BJ (cell line): ENCODE measurements at regions not wholly inside any gene's neighbourhood (a gene's known extent, or its start where the extent isn't known, plus 50 kb on each side); places are given as distances from the start of the nearest gene placed in this dataset.

Source experiments
- CTCF ChIA-PET: fragments of 350-600 bp; formaldehyde crosslinking; extraction: SDS; loops from one replicate; lab custom pipeline; 2021; ENCODE audit warnings: antibody characterized with exemption, inconsistent platforms; lab: Yijun Ruan, JAX
- POLR2A ChIA-PET: fragments of 300-600 bp; sonication (Branson Sonifier 250); formaldehyde crosslinking; extraction: SDS; loops from one replicate; lab custom pipeline; 2021; ENCODE audit warnings: antibody characterized with exemption; lab: Charles Lee
- DNase-seq: peaks from one replicate; pipeline ENCODE4 v3.0.0-alpha.2; 2011; ENCODE audit warnings: low read depth
- H3K27me3 ChIP-seq: 2 replicates; pipeline ENCODE4 v1.6.0; 2011; ENCODE audit warnings: low read length; ENCODE audit not compliant: control insufficient read depth, insufficient read depth
- H3K36me3 ChIP-seq: 2 replicates; pipeline ENCODE4 v1.5.1; 2011; ENCODE audit warnings: low read length; ENCODE audit not compliant: control insufficient read depth, insufficient read depth
- H3K4me3 ChIP-seq: 2 replicates; pipeline ENCODE4 v1.5.1; 2011; ENCODE audit warnings: low read depth, mild to moderate bottlenecking, control low read depth, low read length
- CTCF ChIP-seq: IDR thresholded peaks from 2 replicates; pipeline ENCODE4 v1.5.1; 2011; ENCODE audit warnings: low read depth, mild to moderate bottlenecking, control low read depth, inconsistent platforms, low read length, moderate library complexity; ENCODE audit not compliant: insufficient read depth

GRCh38 chr4:19178835-19179234 lies 1072.9 kb upstream of the SLIT2 start:
- DNase-seq = no peak
- H3K36me3 ChIP-seq = no peaks in the 10 kb centered on the region
- no peak for TF ChIP-seq CTCF
- CTCF ChIA-PET = no interaction called here
- POLR2A ChIA-PET = no interaction called here
- no peaks in the 10 kb centered on the region for H3K27me3 ChIP-seq
- H3K4me3 ChIP-seq = no peak overlapping the region

- POLR2A ChIA-PET = no interaction called here
- DNase-seq = no peak
- H3K27me3 ChIP-seq = no peaks in the 10 kb centered on the region
- CTCF ChIA-PET = no interaction called here
- TF ChIP-seq CTCF = no peak
- no peak overlapping the region for H3K4me3 ChIP-seq
- H3K36me3 ChIP-seq = no peaks in the 10 kb centered on the region
These were observed 1074.1 kb upstream of the SLIT2 start for GRCh38 chr4:19177616-19178015.

GRCh38 chr4:19171832-19172231 lies 1079.9 kb upstream of the SLIT2 start:
- Histone ChIP-seq H3K4me3 (no peak overlapping the region), H3K36me3 (no peaks in the 10 kb centered on the region), H3K27me3 (no peaks in the 10 kb centered on the region)
- CTCF ChIA-PET = no interaction called here
- DNase-seq = no peak
- POLR2A ChIA-PET = no interaction called here
- TF ChIP-seq CTCF = no peak

- TF ChIP-seq CTCF = no peak
- POLR2A ChIA-PET = no interaction called here
- CTCF ChIA-PET = no interaction called here
These were observed 1084.4 kb upstream of the SLIT2 start for GRCh38 chr4:19167311-19167710.

GRCh38 chr4:19164334-19164733 lies 1087.4 kb upstream of the SLIT2 start:
- no peak overlapping the region for H3K4me3 ChIP-seq
- H3K27me3 ChIP-seq = no peaks in the 10 kb centered on the region
- DNase-seq = no peak
- ChIA-PET CTCF (no interaction called here), POLR2A (no interaction called here)
- no peak for TF ChIP-seq CTCF
- H3K36me3 ChIP-seq = no peaks in the 10 kb centered on the region

More at GRCh38 chr4:19167311-19167710, 1084.4 kb upstream of the SLIT2 start:
- Histone ChIP-seq H3K36me3 (no peaks in the 10 kb centered on the region), H3K27me3 (no peaks in the 10 kb centered on the region), H3K4me3 (no peak overlapping the region)
- no peak for DNase-seq
